SK-N-SH (cell line): ENCODE measurements at regions not wholly inside any gene's neighbourhood (a gene's known extent, or its start where the extent isn't known, plus 50 kb on each side); places are given as distances from the start of the nearest gene placed in this dataset.

Experiments
- CTCF ChIP-seq: fragments of 200-600 bp; sonication (generic); IDR thresholded peaks from 2 replicates; pipeline ENCODE4 v1.6.1; 2017; ENCODE audit warnings: antibody characterized with exemption, mild to moderate bottlenecking, moderate library complexity
- EP300 ChIP-seq, 2 experiments: IDR thresholded peaks; 2 replicates each; pipeline versions ENCODE4 v1.4.0 to v1.6.1; 2012; ENCODE audit warnings: borderline replicate concordance in 1 of 2, low read depth in 1 of 2, low read length in 1 of 2
- REST ChIP-seq: IDR thresholded peaks from 2 replicates; pipeline ENCODE4 v1.6.1; 2012; ENCODE audit warnings: mild to moderate bottlenecking, low read depth, low read length, moderate library complexity
- RFX5 ChIP-seq: IDR thresholded peaks from 2 replicates; pipeline ENCODE4 v1.6.1; 2012; ENCODE audit warnings: mild to moderate bottlenecking, improper control_type of control experiment, low read length

GRCh38 chr1:83689921-83690868 lies 308.7 kb downstream of the TTLL7 start:
- TF ChIP-seq CTCF (no peak), RFX5 (no peak), REST (no peak), EP300 (IDR thresholded peaks at IDR 0.05; ENCODE audit: borderline replicate concordance in 1 of 2, low read depth in 1 of 2, low read length in 1 of 2) (no peak)
